ENCODE measurements at regions not wholly inside any gene's neighbourhood (a gene's known extent, or its start where the extent isn't known, plus 50 kb on each side); places are given as distances from the start of the nearest gene placed in this dataset.

- TF ChIP-seq, protein P1, sequence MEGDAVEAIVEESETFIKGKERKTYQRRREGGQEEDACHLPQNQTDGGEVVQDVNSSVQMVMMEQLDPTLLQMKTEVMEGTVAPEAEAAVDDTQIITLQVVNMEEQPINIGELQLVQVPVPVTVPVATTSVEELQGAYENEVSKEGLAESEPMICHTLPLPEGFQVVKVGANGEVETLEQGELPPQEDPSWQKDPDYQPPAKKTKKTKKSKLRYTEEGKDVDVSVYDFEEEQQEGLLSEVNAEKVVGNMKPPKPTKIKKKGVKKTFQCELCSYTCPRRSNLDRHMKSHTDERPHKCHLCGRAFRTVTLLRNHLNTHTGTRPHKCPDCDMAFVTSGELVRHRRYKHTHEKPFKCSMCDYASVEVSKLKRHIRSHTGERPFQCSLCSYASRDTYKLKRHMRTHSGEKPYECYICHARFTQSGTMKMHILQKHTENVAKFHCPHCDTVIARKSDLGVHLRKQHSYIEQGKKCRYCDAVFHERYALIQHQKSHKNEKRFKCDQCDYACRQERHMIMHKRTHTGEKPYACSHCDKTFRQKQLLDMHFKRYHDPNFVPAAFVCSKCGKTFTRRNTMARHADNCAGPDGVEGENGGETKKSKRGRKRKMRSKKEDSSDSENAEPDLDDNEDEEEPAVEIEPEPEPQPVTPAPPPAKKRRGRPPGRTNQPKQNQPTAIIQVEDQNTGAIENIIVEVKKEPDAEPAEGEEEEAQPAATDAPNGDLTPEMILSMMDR (IDR thresholded peaks at IDR 0.05 in 8 of 11, conservative IDR thresholded peaks at IDR 0.05 in 3 of 11), result peak; percentile 17 to 87 (median 73)
- no peak for TF ChIP-seq POLR2AphosphoS5 (IDR thresholded peaks at IDR 0.05)
- no peak for TF ChIP-seq POLR2A (IDR thresholded peaks at IDR 0.05)
Observed at GRCh38 chr6:138590796-138591709, 91.8 kb upstream of the NHSL1 start.

All from spleen (tissue), 7 donors.